ENCODE measurements at regions not wholly inside any gene's neighbourhood (a gene's known extent, or its start where the extent isn't known, plus 50 kb on each side); places are given as distances from the start of the nearest gene placed in this dataset.
A peak's percentile ranks its signal among the peaks of the same experiment; 100 is the strongest.
"Not testable (repeated sequence)": the region's sequence is repeated elsewhere in the genome, so short reads cannot be mapped to it uniquely, and the experiment has no call there.

- no peaks in the 10 kb centered on the region for H3K36me3 ChIP-seq
- H3K27ac ChIP-seq, result no peak overlapping the region
- no peaks in the 10 kb centered on the region for H3K4me1 ChIP-seq
- intact Hi-C loops (cut with DNase I; ENCODE audit: low total_unique reads), result no loop called here
- H3K27me3 ChIP-seq (replicated peaks in 1 of 7), result no peaks in the 10 kb centered on the region
- no peak for TF ChIP-seq POLR2A (IDR thresholded peaks at IDR 0.05)
- TF ChIP-seq POLR2AphosphoS5 (IDR thresholded peaks at IDR 0.05), result no peak
- no peak for TF ChIP-seq CTCF (IDR thresholded peaks at IDR 0.05 in 8 of 11, conservative IDR thresholded peaks at IDR 0.05 in 3 of 11)
- no peak overlapping the region for H3K4me3 ChIP-seq
- DNase-seq, result no peak
- 76 to 100% (median 79%) methylated on average over 1 of the region's 1 CpG for WGBS, 5 donors
- H3K9me3 ChIP-seq, result peaks cover 0 to 4% (median 0%) of the 10 kb centered on the region in 8 donors
Observed at GRCh38 chr5:75823811-75824210, 106.6 kb upstream of the POC5 start.

- intact Hi-C loops (cut with DNase I; ENCODE audit: low total_unique reads), result no loop called here
- H3K27me3 ChIP-seq (replicated peaks in 1 of 7), result peaks cover 0 to 37% (median 0%) of the 10 kb centered on the region in 7 donors
- H3K4me1 ChIP-seq, result no peaks in the 10 kb centered on the region
- H3K4me3 ChIP-seq, result no peak overlapping the region
- TF ChIP-seq POLR2AphosphoS5 (IDR thresholded peaks at IDR 0.05), result no peak
- WGBS, 5 donors, result 91 to 99% (median 95%) methylated on average over 2 of the region's 2 CpGs
- no peaks in the 10 kb centered on the region for H3K36me3 ChIP-seq
- peaks cover 0 to 15% (median 1%) of the 10 kb centered on the region in 8 donors for H3K9me3 ChIP-seq
- no peak overlapping the region for H3K27ac ChIP-seq
- DNase-seq, result no peak
Observed at GRCh38 chr5:75818661-75819060, 101.4 kb upstream of the POC5 start.

GRCh38 chr5:75799695-75800094, 82.5 kb upstream of the POC5 start:
- intact Hi-C loops (cut with DNase I; ENCODE audit: low total_unique reads); H3K4me1 ChIP-seq; H3K4me3 ChIP-seq; H3K36me3 ChIP-seq; H3K27ac ChIP-seq; H3K27me3 ChIP-seq (replicated peaks in 1 of 7): not testable (repeated sequence)
- 84 to 89% (median 86%) methylated on average over 4 to 6 of the region's 6 CpGs for WGBS, 5 donors
- peaks cover 0 to 39% (median 16%) of the 10 kb centered on the region in 8 donors for H3K9me3 ChIP-seq
- DNase-seq, result peak; percentile 44

- WGBS, 5 donors, result 72 to 94% (median 85%) methylated on average over 1 to 3 of the region's 3 CpGs
- intact Hi-C loops (cut with DNase I; ENCODE audit: low total_unique reads); DNase-seq: not testable (repeated sequence)
Observed at GRCh38 chr5:75769338-75769737, 52.1 kb upstream of the POC5 start.

More at GRCh38 chr5:75769338-75769737, 52.1 kb upstream of the POC5 start:
- peaks cover 0 to 48% (median 39%) of the 10 kb centered on the region in 8 donors for H3K9me3 ChIP-seq
- not testable (repeated sequence) for H3K4me1 ChIP-seq; H3K36me3 ChIP-seq; H3K4me3 ChIP-seq; H3K27ac ChIP-seq; H3K27me3 ChIP-seq (replicated peaks in 1 of 7)

Small RNAs in the stretch of these regions (small RNA-seq; reads per million reads assigned to genes)
- gene AC108120.2, result 0 reads per million in 4 donors
